G401.6 (cell line): ENCODE measurements at regions not wholly inside any gene's neighbourhood (a gene's known extent, or its start where the extent isn't known, plus 50 kb on each side); places are given as distances from the start of the nearest gene placed in this dataset.
"Not testable (repeated sequence)": the region's sequence is repeated elsewhere in the genome, so short reads cannot be mapped to it uniquely, and the experiment has no call there.

Experiments
- FAIRE-seq: peaks from 2 replicates; lab custom pipeline; 2012; peaks lifted over from hg19 to GRCh38; lab: Jason Lieb, UNC

DNA sequence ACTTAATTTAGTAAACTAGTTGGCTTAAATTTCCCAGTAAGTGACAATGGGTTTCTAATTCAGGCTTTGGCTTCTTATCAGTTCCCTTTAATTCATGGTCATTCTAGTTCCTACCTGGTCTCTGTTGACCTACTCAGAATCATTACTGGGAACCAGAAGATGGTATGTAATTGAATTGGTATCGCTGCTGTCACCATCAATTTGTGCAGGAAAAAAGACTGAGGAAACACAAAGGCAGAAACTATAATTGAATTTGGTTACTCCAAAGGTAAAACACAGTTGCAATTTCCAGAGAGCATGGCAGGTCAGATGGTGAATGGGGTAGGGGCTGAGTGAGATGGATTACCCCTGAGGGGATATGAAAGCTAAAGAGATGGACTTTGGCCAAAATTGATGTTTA lies 226.5 kb upstream of the GAP43 start:
- FAIRE-seq, result no peak

DNA sequence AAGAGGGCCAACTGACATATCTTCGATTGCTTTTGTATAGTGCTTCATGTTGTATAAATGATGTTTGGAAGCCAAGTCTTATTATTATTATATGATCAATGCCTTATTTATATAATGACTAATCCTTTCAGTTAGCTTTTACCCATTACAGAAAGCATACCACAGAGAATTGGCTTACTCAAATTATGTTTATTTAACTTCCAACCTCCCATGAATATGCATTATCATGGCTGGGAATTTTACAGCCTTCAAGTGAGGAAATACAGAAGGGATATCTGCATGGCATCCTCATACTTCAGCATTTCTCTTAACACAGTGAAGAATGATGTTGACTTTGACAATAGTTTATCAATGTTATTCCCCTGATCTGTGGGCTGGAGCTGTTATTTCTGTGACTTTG lies 225.9 kb upstream of the GAP43 start:
- no peak for FAIRE-seq

DNA sequence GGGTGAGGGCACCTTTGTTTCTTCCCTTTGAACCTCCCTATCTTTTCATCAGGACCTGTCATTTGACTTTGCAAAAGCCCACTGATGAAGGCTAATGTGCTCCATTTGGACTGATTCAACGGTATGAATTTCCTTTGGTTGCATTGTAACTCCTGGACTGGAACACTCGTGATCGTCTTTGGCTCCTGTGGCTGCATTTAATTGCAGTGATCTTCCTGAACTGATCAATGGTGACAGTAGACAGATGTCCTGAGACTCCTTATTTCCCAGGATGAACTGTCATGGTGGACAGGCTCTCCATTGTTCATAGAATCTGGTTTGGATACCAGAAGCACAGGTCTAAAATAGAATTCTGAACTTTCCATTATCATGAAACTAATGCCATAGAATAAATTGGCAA lies 224.8 kb upstream of the GAP43 start:
- FAIRE-seq, result no peak

DNA sequence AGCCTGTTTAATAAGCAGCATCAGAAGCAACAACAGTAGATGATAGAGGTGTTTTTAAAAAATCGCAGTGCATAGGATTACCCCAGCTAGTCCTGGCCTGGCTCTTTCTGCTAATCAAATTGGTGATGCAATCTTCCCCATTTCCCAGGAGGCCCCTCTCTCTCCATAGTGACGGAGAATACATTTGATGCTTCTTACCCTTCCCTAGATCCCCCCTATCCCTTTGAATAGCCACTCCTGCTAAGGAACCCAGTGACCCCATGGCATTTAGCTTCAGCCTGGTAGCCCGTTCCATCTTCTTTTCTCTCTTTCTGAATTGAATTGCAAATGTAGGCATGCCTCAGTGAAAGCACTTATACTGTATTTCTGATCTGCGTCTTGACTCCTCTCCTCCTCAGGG lies 223.6 kb upstream of the GAP43 start:
- FAIRE-seq, result no peak

DNA sequence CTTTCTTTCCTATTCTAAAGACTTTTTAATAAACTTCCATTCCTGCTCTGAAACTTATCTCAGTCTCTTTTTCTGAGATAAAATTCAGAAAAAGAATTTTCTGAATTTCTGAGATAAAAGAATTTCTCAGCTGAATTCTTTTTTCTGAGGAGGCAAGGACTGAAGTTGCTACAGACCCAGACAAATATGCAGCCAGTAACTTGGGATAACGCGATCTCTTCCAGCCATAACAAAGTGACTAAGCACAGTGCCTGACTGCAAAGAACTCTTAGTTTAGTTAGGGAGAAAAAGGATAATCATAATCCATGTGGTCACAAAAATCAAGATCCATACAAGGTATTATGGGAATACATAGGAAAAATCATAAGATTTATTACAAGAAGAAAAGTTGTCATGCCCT lies 222.0 kb upstream of the GAP43 start:
- FAIRE-seq, result no peak

DNA sequence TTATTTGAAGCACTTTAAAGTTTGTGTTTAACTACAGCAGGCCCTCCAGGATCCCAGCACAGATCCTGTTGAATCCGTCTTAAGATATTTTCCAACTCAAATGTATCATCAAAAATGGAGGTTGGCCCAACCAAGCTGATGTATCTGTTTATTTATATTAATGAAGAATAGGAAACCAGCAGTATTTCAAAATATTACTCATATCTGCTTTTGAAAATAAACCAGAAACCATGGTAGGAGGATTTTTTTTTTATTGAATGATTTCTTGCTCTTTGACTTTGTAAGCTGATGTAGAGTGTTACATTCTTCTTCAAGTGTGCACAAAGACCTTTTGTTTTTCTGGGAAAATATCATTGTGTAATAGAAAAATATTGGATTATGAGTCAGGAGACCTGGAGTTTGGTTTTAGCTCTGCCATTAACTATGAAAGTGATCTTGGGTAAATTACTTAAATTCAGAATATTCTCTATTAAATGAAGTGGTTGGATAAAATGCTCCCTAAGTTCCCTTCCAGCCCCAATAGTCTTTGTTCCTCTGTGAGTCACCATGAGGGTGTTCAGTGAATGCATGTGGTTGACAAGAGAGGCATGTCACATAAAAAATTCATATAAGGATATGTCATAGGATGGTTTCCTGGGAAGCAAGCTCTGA lies 221.3 kb upstream of the GAP43 start:
- FAIRE-seq, result no peak

DNA sequence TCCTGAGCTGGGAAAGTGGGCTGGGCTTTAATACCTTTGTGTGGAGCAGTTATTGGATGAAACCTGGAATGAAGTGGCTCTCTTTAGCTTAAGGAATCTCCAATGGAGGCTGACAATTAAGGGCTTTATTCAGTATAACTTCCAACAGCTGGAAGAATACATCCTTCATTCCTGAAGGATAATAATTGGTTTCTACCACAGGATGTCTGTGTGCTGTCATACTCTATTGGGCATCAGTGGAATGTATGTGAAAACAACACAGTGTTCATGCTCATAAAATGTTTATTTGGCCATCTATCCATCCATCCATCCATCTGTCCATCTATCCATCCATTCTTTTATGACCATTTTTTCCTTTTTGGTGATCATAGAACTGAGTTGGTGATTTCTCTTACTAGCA lies 220.7 kb upstream of the GAP43 start:
- no peak for FAIRE-seq

DNA sequence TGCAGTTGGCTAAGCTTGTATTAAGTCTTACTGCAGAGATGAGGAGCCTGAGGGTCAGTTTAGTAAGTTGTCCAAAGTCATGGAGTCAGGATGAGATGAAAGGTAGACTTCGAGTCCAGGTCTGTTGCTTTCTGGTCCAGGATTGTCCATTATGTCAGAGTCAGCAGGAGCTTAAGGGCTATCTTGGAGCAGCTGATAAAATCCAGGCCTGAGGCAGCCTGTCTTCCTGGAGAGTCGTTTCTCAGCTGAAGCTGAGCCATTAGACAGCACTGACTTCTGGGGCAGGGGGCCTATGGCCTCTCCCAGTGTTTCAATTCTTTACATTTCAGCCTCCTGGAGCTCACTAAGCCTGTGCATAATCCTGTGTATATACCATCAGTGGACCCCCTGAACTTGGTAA lies 219.5 kb upstream of the GAP43 start:
- FAIRE-seq, result no peak

DNA sequence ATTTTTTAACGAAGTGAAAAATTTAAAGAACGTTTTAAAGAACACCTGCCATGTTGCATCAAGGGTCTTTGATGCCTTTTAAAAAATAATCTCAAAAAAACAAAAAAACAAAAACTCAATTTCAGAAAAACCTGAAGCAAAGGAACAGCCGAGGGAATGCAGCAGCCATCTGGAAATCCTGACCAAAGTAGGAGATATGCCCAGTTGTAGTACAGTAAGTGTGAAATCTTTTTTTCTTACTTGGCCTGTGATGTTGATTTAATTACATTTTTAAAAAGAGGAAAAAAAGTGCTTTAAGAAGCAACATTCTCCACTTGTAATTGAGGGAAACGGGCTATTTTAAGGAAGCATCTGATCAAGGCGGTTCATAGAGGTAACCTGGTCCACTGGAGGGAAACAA lies 213.7 kb upstream of the GAP43 start:
- no peak for FAIRE-seq

DNA sequence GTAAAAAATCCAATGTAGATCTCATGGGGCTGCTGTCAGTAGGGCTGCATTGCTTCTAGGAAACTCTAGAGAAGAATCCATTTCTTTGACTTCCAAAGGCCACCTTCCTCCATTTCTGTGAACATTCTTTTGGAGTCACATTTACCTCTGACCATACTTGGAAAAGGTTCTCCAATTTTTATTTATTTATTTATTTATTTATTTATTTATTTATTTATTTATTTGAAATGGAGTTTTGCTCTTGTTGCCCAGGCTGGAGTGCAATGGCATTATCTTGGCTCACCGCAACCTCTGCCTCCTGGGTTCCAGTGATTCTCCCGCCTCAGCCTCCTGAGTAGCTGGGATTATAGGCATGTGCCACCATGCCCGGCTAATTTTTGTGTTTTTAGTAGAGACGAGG lies 208.7 kb upstream of the GAP43 start:
- not testable (repeated sequence) for FAIRE-seq

DNA sequence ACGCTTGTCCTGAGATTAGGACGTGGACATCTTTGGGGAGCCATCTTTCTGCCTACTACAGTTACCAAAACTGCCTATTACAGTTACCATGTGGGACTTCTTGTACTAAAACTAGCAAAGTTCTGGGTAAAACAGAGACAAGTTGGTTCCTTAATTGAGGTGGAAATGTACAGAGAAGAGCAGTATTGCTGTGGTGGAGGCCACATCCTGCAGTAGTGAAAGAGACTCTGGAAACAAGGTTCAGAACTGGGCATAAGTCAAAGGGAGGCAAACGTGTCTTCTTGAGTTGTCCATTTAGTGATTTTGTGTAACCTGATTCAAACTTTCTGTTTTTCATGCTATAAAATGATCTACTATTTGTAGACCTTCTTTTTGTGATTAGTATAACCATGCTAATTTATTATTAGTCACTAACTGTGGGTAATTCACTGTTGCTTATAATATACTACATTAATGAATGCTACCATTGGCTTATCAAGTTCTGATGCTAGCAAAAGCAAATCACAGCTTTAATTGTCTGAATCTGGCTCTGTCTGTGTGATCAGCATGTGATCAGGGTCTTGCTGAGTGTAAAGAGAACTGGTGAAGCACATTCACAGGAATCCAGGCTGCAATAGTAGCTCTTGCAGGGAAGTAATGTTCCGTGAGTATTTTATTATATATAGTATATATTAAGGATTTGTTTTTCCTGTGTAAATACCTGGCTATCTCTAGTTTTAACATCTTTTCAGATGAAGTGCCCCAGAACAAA lies 207.9 kb upstream of the GAP43 start:
- no peak for FAIRE-seq

DNA sequence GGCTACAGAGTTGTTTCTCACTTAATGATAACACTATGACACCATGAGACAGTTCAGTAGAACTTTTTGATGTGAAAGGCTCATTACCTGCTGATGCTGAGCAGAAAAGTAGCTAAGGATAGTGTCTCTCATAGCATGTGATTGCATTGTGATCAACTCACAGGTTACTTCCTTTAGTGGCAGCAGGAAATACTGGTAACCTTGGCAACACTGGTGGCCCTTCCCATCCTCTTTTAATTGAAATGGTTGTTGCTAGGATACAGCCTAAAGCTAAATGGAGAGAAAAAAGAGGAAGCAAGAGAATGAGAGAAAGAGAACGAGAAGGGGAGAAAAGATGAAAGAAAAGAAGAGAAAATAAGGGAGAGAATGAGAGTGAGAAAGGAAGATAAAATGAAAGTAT lies 204.7 kb upstream of the GAP43 start:
- FAIRE-seq, result no peak

DNA sequence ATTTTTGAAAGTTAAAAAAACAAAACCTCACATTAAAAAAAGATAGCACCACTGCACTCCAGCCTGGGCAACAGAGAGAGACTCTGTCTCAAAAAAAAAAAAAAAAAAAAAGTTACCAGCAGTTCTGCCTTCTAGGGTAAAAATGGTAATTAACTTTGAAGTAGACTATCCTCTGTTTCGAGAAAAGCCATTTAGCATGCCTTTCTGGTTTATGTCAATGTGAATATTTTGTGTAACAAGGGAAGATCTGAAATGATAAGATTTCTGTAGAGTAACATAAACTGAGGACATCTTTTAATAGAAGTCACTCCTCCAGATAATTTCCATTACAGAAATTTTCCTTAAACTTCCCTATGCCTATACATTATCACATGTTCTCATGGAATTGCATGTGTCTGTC lies 203.2 kb upstream of the GAP43 start:
- no peak for FAIRE-seq

DNA sequence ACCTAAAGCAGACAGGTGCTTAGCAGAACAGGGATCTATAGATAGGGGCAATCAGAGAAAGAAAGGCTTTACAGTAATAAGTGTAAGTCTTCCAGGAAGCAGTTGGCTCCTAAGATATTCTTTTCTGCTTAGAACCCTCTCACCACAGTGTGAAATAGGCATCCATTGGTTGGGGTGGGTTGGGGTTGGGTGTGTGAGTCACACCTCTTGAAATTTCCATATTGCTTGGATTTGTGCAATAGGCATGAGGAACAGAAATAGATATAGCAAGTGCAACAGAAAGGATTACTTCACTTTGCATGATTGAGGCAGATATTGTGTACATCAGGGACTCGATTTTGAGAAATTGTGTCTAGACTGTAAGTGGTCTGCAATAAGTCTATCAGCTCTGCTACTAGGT lies 200.1 kb upstream of the GAP43 start:
- FAIRE-seq, result no peak

DNA sequence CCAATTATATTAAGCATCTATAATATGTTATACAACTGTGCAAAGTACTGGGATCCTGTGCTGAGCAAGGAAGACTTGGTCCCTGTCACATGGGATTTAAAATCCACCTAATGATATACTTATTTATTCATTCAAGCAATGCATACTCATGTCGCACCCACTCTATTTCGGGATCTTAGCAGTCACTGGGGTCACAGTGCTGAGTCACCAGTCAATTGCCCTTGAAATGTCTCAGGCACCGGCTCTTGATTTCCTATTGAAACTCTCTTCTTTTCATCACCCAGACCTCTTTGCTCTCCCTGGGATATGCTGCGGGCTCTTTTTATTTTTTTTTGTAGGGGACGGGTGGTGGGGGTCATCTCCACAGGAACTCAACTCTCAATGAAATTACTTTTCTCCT lies 194.5 kb upstream of the GAP43 start:
- no peak for FAIRE-seq

DNA sequence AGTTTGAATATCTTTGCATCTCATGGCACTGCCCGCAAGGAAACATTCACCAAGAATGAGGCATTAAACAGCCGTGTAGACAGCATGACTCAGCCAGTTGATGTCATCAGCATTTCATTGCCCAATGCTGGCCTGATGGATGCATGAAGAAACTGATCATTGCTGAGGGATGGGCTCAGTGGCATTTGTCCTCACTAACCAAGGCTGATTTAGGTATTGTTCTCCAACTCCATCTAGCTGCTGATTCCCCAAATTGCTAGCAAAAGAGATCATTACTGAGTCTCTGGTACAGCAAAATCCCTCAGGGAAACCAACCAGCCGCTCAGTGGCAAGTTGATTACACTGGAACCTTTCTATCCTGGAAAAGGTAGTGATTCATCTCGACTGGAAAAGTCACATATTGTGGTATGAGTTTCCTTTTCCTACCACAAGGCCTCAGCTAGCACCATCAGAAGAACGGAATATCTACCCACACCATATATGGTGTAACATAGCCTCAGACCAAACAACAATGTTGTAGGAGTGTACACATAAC lies 186.5 kb upstream of the GAP43 start:
- FAIRE-seq, result no peak

DNA sequence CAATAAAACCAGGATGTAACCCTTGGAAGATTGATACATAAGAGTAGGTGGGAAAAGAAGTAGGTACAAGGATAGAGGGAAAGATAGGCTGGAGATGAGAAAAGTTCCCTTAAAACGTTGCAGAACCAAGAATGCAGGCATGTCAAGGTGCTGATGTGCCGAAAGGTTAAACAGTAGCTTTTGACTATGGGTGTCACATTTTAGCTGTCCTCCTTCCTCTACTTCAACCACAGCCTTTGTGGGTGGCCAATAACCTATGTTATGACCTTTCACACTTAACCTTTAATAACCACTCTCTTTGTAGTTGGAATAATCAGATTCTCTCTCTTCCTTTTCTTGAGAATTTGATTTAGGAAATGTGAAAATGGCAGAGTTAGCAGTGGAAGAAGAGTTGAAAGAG lies 184.5 kb upstream of the GAP43 start:
- FAIRE-seq, result no peak

DNA sequence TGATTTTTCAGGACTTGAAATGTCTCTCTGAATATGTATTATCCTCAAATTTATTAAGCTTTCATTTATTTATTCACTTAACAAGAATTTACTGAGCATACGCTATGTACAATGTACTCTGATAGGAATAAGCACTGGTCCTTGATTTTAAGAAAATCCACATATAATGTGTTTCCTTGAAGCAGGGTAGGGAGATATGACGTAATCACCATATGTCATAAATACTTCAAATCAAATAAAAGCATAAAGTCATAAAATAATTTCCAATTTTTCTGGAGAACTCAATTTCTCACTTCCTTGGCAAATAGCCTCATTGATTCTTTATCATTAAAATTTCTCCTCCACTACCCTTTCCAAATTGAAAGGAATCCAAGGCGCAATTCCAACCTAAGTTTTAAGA lies 177.8 kb upstream of the GAP43 start:
- no peak for FAIRE-seq

DNA sequence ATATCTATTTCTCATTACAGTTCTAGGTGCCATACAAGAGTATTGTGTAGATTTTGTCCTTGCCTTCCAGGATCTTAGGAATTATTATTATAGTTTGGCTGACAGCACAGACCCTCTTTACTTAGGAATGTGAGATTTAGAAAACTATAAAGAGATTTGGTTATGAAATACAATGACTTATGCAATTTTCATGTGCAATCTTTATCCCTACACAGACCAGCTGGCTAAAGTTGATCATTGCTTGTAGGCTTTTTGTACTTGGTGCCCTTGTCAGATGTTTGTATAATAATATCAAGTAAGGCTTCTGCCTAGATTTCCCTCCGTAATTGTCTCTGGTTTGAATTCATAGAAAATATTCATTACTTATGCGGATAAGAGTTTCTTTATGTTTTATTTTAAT lies 174.5 kb upstream of the GAP43 start:
- no peak for FAIRE-seq

DNA sequence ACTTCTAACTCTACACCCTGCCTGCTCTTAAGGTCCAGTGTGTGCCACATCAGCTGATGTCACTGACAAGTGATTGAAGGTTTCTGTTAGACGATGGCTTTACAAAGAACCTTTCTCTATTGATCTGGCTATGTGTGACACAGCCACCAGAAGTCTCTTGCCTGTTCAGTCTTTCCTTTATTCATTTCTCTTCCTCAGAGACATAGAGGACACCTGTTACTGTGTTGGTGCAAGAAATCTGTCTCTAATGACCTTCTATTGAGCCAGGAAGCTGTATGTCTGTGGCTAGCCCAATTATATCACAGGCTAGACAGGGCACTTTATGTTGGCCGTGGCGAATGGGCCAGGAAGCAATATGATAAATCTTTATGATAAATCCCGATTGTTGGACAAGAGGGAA lies 173.3 kb upstream of the GAP43 start:
- no peak for FAIRE-seq

DNA sequence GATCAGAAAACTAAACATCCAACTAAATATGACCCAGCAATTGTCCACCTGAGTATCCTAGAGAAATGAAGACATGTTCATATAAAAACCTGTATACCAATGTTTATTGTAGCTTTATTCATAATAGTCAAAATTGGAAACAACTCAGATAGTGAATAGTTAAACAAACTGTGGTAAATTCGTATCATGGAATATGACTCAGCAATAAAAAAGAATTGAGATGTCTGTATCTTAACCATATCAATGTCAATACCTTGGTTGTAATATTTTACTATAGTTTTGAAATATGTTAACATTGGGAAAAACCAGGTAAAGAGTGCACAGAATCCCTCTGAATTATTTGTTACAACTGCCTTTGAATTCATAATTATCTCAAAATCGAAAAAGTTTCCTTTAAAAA lies 159.3 kb upstream of the GAP43 start:
- FAIRE-seq, result no peak

DNA sequence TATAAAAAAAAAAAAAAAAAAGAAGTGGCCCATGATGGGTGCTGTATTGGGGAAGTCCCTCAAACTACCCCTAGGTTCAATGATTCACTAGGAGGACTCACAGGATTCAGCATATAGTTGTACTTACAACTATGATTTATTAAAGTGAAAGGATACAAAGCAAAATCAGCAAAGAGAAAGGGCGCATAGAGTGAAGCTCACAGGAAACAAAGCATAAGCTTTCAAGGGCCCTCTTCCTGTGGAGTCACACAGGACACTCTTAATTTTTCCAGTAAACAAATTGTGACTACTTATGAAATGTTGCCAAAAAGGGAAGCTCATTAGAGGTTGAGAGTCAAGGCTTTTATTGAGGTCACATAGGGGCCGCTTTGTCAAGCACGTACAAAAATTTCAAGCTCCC lies 153.7 kb upstream of the GAP43 start:
- no peak for FAIRE-seq

DNA sequence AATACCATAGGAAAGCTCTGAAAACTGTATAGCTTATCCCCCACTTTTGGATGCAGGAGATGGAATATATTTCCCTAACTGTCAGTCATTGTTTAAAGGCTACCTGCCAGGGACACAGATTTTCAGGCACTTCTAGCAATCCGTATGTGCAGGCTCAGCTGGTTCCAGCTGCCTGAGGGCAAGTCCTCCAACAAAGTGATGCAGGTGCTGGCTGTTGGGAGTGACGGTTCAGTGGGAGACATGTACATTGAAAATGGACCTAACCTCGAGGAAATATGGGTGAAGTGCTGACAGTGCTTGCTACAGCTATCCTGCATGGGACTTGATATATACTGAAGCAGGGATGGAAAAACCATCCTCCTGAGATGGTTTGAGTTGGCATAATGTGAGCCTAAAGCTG lies 153.1 kb upstream of the GAP43 start:
- no peak for FAIRE-seq
